GM12892 (cell line): ENCODE measurements at regions not wholly inside any gene's neighbourhood (a gene's known extent, or its start where the extent isn't known, plus 50 kb on each side); places are given as distances from the start of the nearest gene placed in this dataset.

Experiments
- POLR2A ChIP-seq: IDR thresholded peaks from 2 replicates; pipeline ENCODE4 v1.6.1; 2011; ENCODE audit warnings: low read depth, low read length, control low read depth
- TAF1 ChIP-seq: IDR thresholded peaks from 2 replicates; pipeline ENCODE4 v1.6.1; 2011; ENCODE audit warnings: low read depth, mild to moderate bottlenecking, control low read depth, low read length, borderline replicate concordance

DNA sequence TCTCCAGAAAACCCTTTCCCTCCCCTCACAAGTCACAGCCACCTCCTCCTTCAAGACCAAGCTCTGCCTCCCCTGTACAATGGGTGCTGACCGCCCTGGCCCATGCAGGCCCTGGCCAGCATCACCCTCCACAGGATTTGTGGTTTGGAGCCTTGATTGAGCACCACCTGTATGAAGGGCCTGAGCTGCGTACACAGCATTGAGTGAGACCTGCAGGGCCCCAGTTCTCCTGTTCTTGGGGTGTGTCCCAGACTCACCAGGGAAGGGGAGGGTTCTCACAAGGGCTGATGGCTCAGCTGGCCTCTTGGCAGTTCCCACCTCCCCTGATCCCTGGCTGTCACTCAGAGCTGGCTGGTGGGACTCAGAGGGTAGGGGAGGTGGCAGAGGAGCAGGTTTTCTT lies 63.7 kb upstream of the IER5L start:
- TF ChIP-seq POLR2A: no peak
- TF ChIP-seq TAF1: no peak
